Neural cell (in vitro differentiated cells): ENCODE measurements at regions not wholly inside any gene's neighbourhood (a gene's known extent, or its start where the extent isn't known, plus 50 kb on each side); places are given as distances from the start of the nearest gene placed in this dataset.

Experiments
- H2AFZ ChIP-seq: fragments of 200-600, 300-800 bp; sonication (generic), shearing (Covaris generic); 2 replicates; pipeline ENCODE4 v1.6.0; 2014; ENCODE audit warnings: low read depth, mild to moderate bottlenecking, antibody characterized with exemption, low read length, moderate library complexity
- H3F3A ChIP-seq: fragments of 200-600 bp; shearing (Covaris generic); 2 replicates; pipeline ENCODE4 v1.6.1; 2016; ENCODE audit warnings: mild to moderate bottlenecking, moderate library complexity, mixed read lengths, antibody characterized with exemption, low read length; ENCODE audit not compliant: insufficient read depth, poor library complexity, severe bottlenecking
- H3K27ac ChIP-seq: fragments of 200-600, 300-800 bp; sonication (generic), shearing (Covaris generic); 2 replicates; pipeline ENCODE4 v1.5.1; 2014; ENCODE audit warnings: mild to moderate bottlenecking, low read length, moderate library complexity
- H3K27me3 ChIP-seq: fragments of 300-800, 200-600 bp; sonication (generic), shearing (Covaris generic); 2 replicates; pipeline ENCODE4 v1.6.0; 2014; ENCODE audit warnings: mild to moderate bottlenecking, low read depth, low read length, moderate library complexity; ENCODE audit not compliant: insufficient read depth
- H3K36me3 ChIP-seq: fragments of 300-800, 200-600 bp; sonication (generic), shearing (Covaris generic); 2 replicates; pipeline ENCODE4 v1.5.1; 2014; ENCODE audit warnings: mild to moderate bottlenecking, antibody characterized with exemption, low read length, moderate library complexity; ENCODE audit not compliant: insufficient read depth
- H3K4me2 ChIP-seq: fragments of 300-800, 200-600 bp; sonication (generic), shearing (Covaris generic); 2 replicates; pipeline ENCODE4 v1.6.0; 2014; ENCODE audit warnings: mild to moderate bottlenecking, low read length
- H3K4me3 ChIP-seq: fragments of 300-800, 200-600 bp; sonication (generic), shearing (Covaris generic); 2 replicates; pipeline ENCODE4 v1.5.1; 2014; ENCODE audit warnings: mild to moderate bottlenecking, low read length, moderate library complexity
- H3K79me2 ChIP-seq: fragments of 200-600 bp; shearing (Covaris generic); replicated peaks from 2 replicates; pipeline ENCODE4 v1.6.0; 2014; ENCODE audit warnings: mild to moderate bottlenecking, low read length, moderate library complexity; ENCODE audit not compliant: insufficient read depth
- H3K9ac ChIP-seq: fragments of 300-800, 200-600 bp; sonication (generic), shearing (Covaris generic); 2 replicates; pipeline ENCODE4 v1.6.1; 2016; ENCODE audit warnings: mild to moderate bottlenecking, low read length, mixed read lengths
- H3K9me2 ChIP-seq: fragments of 200-600 bp; shearing (Covaris generic); 2 replicates; pipeline ENCODE4 v1.6.1; 2016; ENCODE audit warnings: mild to moderate bottlenecking, low read length, mixed read lengths; ENCODE audit not compliant: insufficient read depth
- H3K9me3 ChIP-seq: fragments of 200-600, 300-800 bp; sonication (generic), shearing (Covaris generic); 2 replicates; pipeline ENCODE4 v1.6.1; 2016; ENCODE audit warnings: mild to moderate bottlenecking, mixed run types, low read length, moderate library complexity, mixed read lengths
- H4K20me1 ChIP-seq: fragments of 200-600 bp; shearing (Covaris generic); 2 replicates; pipeline ENCODE4 v1.6.1; 2016; ENCODE audit warnings: mild to moderate bottlenecking, mixed run types; ENCODE audit not compliant: insufficient read depth
- EP300 ChIP-seq: fragments of 450-650 bp; conservative IDR thresholded peaks from 2 replicates; pipeline ENCODE4 v1.6.1; 2014; ENCODE audit warnings: antibody characterized with exemption, mild to moderate bottlenecking, moderate library complexity; ENCODE audit not compliant: poor library complexity, severe bottlenecking
- EZH2 ChIP-seq: fragments of 200-600, 300-800 bp; shearing (Covaris generic), sonication (generic); IDR thresholded peaks from 2 replicates; pipeline ENCODE4 v1.6.1; 2014; ENCODE audit warnings: antibody characterized with exemption, low read length, borderline replicate concordance, mild to moderate bottlenecking; ENCODE audit not compliant: insufficient read depth, poor library complexity, severe bottlenecking
- MXI1 ChIP-seq: fragments of 450-650 bp; conservative IDR thresholded peaks from 2 replicates; pipeline ENCODE4 v1.6.1; 2014; ENCODE audit warnings: antibody characterized with exemption, mild to moderate bottlenecking; ENCODE audit not compliant: poor library complexity, severe bottlenecking
- POLR2AphosphoS5 ChIP-seq: IDR thresholded peaks from 2 replicates; pipeline ENCODE4 v1.6.1; 2012
- RAD21 ChIP-seq: fragments of 450-650 bp; conservative IDR thresholded peaks from 2 replicates; pipeline ENCODE4 v1.6.1; 2014; ENCODE audit warnings: antibody characterized with exemption, mild to moderate bottlenecking, moderate library complexity
- REST ChIP-seq: IDR thresholded peaks from 2 replicates; pipeline ENCODE4 v1.6.1; 2012; ENCODE audit warnings: borderline replicate concordance
- SMC3 ChIP-seq: fragments of 450-650 bp; conservative IDR thresholded peaks from 2 replicates; pipeline ENCODE4 v1.6.1; 2014; ENCODE audit warnings: antibody characterized with exemption, mild to moderate bottlenecking, moderate library complexity; ENCODE audit not compliant: poor library complexity
- TAF1 ChIP-seq: IDR thresholded peaks from 2 replicates; pipeline ENCODE4 v1.6.1; 2012; ENCODE audit warnings: low read depth
- TF ChIP-seq, protein P1 (sequence below): fragments of 450-650 bp; IDR thresholded peaks from 2 replicates; pipeline ENCODE4 v1.5.1; 2014; ENCODE audit warnings: antibody characterized with exemption, mild to moderate bottlenecking, moderate library complexity; ENCODE audit not compliant: poor library complexity, severe bottlenecking

DNA sequence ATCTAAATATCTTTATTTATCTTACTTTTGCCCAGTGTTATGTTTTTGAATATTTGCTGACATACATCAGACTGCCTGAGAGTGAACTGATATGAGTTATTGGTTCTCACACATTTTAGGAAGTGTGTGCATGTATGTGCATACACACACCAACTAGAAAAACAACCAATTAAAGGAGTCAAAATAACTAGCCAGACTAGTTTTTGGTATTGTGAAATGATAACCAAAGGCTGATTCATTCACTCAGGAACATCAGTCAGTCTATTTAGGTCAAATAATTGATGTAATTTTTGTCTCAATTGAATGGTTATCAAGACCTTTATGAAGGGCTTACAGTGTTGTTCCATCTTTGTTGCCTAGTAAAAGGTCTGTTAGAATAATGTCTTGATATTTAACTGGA is 369.3 kb upstream of the VRK2 start:
- H2AFZ ChIP-seq, result no peak overlapping the region

DNA sequence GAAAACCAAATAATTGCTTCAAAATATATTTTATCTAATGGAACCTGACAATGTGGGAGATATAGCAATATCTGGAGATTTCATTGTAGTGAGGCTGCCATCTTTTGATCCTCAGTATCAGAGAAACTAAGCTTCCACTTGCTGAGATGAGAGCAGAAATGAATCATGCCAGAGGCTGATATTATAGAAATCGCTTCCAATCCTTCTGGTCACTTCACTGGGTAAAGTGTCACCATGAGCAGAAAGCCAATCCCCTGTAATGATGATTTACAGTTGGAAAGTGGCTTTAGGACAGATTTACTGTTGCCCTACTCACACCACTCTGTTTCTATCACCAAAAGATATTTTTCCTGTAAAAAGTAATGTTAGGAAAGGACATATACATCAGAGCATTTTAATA is 365.0 kb upstream of the VRK2 start:
- Histone ChIP-seq H4K20me1 (no peaks in the 10 kb centered on the region), H3K4me3 (no peak overlapping the region), H3K9me3 (no peaks in the 10 kb centered on the region), H2AFZ (no peak overlapping the region), H3K27ac (no peak overlapping the region), H3K36me3 (no peaks in the 10 kb centered on the region), H3K4me2 (no peak overlapping the region), H3K79me2 (no peaks in the 10 kb centered on the region), H3K9ac (no peak overlapping the region), H3K27me3 (no peaks in the 10 kb centered on the region), H3K9me2 (peaks cover 2% of the 10 kb centered on the region), H3F3A (no peaks in the 10 kb centered on the region)
- TF ChIP-seq SMC3 (no peak), EZH2 (no peak), EP300 (no peak), TAF1 (no peak), MXI1 (no peak), REST (no peak), RAD21 (no peak), POLR2AphosphoS5 (no peak)
- TF ChIP-seq, protein P1, sequence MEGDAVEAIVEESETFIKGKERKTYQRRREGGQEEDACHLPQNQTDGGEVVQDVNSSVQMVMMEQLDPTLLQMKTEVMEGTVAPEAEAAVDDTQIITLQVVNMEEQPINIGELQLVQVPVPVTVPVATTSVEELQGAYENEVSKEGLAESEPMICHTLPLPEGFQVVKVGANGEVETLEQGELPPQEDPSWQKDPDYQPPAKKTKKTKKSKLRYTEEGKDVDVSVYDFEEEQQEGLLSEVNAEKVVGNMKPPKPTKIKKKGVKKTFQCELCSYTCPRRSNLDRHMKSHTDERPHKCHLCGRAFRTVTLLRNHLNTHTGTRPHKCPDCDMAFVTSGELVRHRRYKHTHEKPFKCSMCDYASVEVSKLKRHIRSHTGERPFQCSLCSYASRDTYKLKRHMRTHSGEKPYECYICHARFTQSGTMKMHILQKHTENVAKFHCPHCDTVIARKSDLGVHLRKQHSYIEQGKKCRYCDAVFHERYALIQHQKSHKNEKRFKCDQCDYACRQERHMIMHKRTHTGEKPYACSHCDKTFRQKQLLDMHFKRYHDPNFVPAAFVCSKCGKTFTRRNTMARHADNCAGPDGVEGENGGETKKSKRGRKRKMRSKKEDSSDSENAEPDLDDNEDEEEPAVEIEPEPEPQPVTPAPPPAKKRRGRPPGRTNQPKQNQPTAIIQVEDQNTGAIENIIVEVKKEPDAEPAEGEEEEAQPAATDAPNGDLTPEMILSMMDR, result no peak

More for the DNA sequence above, 369.3 kb upstream of the VRK2 start:
- H3K9ac ChIP-seq, result no peak overlapping the region
- H3K9me3 ChIP-seq, result no peaks in the 10 kb centered on the region
- H3K4me2 ChIP-seq, result no peak overlapping the region
- no peaks in the 10 kb centered on the region for H4K20me1 ChIP-seq
- H3K9me2 ChIP-seq, result no peaks in the 10 kb centered on the region
- H3K27ac ChIP-seq, result no peak overlapping the region
- no peaks in the 10 kb centered on the region for H3F3A ChIP-seq
- no peaks in the 10 kb centered on the region for H3K27me3 ChIP-seq
- H3K4me3 ChIP-seq, result no peak overlapping the region
- H3K79me2 ChIP-seq, result no peaks in the 10 kb centered on the region
- TF ChIP-seq EZH2 (no peak), TAF1 (no peak), POLR2AphosphoS5 (no peak), EP300 (no peak), REST (no peak), SMC3 (no peak), RAD21 (no peak)
- TF ChIP-seq, protein P1, result no peak
- H3K36me3 ChIP-seq, result no peaks in the 10 kb centered on the region
